Central memory CD8-positive, alpha-beta T cell (primary cell): ENCODE measurements at regions not wholly inside any gene's neighbourhood (a gene's known extent, or its start where the extent isn't known, plus 50 kb on each side); places are given as distances from the start of the nearest gene placed in this dataset.

Experiments
- ATAC-seq: fragments of 150-1000 bp; cut with Tn5 transposase; replicated peaks from 2 replicates; pipeline ENCODE4 v1.10.0; 2022; ENCODE audit warnings: mild to moderate bottlenecking, moderate FRiP score, moderate number of reproducible peaks; ENCODE audit not compliant: poor library complexity, severe bottlenecking; ENCODE audit errors: extremely low read depth
- DNase-seq, 2 donors: peaks; one replicate each; pipeline ENCODE4 v3.0.0; 2021; ENCODE audit warnings: low spot score in 2 of 2
- H3K27ac Mint-ChIP-seq: one replicate; pipeline ENCODE4 v1.8.0; 2022; ENCODE audit warnings: low read depth, mild to moderate bottlenecking, moderate library complexity, mixed read lengths
- H3K27me3 Mint-ChIP-seq: one replicate; pipeline ENCODE4 v1.8.0; 2022; ENCODE audit warnings: mixed read lengths
- H3K36me3 Mint-ChIP-seq: one replicate; pipeline ENCODE4 v1.8.0; 2022; ENCODE audit warnings: mild to moderate bottlenecking, moderate library complexity, mixed read lengths; ENCODE audit not compliant: insufficient read depth
- H3K4me1 Mint-ChIP-seq: one replicate; pipeline ENCODE4 v1.8.0; 2022; ENCODE audit warnings: mixed read lengths
- H3K4me3 Mint-ChIP-seq: one replicate; pipeline ENCODE4 v1.8.0; 2022; ENCODE audit warnings: mild to moderate bottlenecking, moderate library complexity, mixed read lengths
- H3K9me3 Mint-ChIP-seq: one replicate; pipeline ENCODE4 v1.8.0; 2022; ENCODE audit warnings: mixed read lengths

DNA sequence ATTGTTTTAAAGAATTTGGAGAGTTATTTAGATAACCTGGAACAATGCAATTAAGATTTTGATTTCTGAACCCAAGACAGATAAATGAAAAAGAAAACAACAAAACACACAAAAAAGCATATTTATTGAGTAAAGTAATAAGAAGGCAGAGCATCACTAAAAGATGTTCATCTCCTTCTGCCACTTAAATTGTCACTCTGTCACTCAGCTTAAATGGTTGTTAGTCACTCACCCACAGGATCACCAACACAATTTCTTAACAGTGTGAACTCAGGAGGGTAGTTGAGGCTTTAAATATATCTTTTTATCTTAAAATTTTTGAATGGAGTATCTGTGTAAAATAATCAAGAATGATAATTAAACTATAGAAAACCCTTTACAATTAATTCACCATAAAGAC, 1215.5 kb upstream of the PCDH20 start:
- H3K4me1 Mint-ChIP-seq = no peaks in the 10 kb centered on the region
- no peak for ATAC-seq
- DNase-seq = no peak

DNA sequence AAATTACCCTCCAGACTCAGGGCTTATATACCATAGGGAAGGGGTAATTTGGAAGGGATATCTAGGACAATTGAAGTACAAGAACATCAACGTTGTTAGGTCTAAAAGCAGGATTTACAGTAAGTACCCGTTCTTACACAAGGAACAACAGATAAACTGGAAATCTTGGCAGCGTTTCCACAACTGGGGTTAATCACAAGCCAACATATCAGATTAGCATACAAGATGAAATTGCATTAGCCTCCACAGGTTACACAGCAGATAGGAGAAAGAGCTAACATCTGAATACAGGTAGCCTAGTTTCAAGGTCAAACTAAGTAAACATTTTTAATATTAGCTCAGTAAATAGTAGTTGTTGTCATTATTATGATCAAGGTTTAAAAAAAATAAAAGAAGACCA, 1214.0 kb upstream of the PCDH20 start:
- no peak overlapping the region for H3K4me3 Mint-ChIP-seq
- no peaks in the 10 kb centered on the region for H3K9me3 Mint-ChIP-seq
- no peaks in the 10 kb centered on the region for H3K27me3 Mint-ChIP-seq
- no peaks in the 10 kb centered on the region for H3K4me1 Mint-ChIP-seq
- H3K27ac Mint-ChIP-seq = no peak overlapping the region
- DNase-seq (no peak), ATAC-seq (no peak)
- no peaks in the 10 kb centered on the region for H3K36me3 Mint-ChIP-seq

More for the DNA sequence above, 1215.5 kb upstream of the PCDH20 start:
- no peak overlapping the region for H3K4me3 Mint-ChIP-seq
- no peak overlapping the region for H3K27ac Mint-ChIP-seq
- H3K36me3 Mint-ChIP-seq = no peaks in the 10 kb centered on the region
- no peaks in the 10 kb centered on the region for H3K27me3 Mint-ChIP-seq
- H3K9me3 Mint-ChIP-seq = no peaks in the 10 kb centered on the region

DNA sequence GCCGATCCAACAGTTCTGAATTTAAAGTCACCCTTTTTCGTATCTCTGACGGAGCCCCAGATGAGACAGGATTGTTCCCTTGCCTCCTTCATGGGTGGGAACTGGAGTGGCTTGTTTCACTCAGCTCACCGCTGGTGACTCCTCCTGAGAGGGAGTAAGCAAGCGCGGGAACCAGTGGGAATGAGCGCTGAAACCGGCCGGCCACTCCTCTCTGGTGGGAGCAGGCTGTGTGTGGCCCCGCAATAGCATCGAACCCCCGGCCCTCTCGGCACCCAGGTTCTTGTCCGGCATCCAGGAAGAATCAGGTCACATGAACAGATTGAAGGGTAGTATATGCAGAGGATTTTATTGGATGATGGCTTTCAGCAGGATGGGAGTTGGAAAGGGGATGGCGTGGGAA, 1211.6 kb upstream of the PCDH20 start:
- no peaks in the 10 kb centered on the region for H3K27me3 Mint-ChIP-seq
- H3K27ac Mint-ChIP-seq = no peak overlapping the region
- no peak overlapping the region for H3K4me3 Mint-ChIP-seq
- no peak for ATAC-seq
- DNase-seq = no peak
- H3K4me1 Mint-ChIP-seq = no peaks in the 10 kb centered on the region
- H3K36me3 Mint-ChIP-seq = no peaks in the 10 kb centered on the region
- H3K9me3 Mint-ChIP-seq = peaks cover 12% of the 10 kb centered on the region

DNA sequence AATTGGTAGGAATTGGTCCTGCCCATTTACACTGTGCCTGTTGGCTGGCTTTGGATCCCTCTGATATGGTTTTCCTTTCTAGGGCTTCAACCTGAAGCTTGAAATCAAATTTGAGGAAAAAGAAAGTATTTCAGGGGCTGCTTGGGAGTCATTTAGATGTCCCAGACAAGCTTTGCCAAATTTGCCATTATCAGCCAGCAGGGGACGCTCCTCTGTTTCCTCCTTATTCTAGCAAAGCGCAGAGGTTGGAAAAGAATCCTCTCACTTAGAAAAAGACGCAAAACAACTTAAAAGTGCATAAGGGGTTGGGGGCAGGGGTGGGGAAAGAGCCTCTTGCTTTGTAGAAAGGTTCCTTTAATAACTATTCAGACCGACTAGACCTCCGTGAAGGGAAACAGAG, 1211.1 kb upstream of the PCDH20 start:
- DNase-seq (no peak), ATAC-seq (no peak)
- no peak overlapping the region for H3K4me3 Mint-ChIP-seq
- H3K9me3 Mint-ChIP-seq = peaks cover 12% of the 10 kb centered on the region
- H3K27ac Mint-ChIP-seq = no peak overlapping the region
- H3K36me3 Mint-ChIP-seq = no peaks in the 10 kb centered on the region
- no peaks in the 10 kb centered on the region for H3K4me1 Mint-ChIP-seq
- no peaks in the 10 kb centered on the region for H3K27me3 Mint-ChIP-seq

DNA sequence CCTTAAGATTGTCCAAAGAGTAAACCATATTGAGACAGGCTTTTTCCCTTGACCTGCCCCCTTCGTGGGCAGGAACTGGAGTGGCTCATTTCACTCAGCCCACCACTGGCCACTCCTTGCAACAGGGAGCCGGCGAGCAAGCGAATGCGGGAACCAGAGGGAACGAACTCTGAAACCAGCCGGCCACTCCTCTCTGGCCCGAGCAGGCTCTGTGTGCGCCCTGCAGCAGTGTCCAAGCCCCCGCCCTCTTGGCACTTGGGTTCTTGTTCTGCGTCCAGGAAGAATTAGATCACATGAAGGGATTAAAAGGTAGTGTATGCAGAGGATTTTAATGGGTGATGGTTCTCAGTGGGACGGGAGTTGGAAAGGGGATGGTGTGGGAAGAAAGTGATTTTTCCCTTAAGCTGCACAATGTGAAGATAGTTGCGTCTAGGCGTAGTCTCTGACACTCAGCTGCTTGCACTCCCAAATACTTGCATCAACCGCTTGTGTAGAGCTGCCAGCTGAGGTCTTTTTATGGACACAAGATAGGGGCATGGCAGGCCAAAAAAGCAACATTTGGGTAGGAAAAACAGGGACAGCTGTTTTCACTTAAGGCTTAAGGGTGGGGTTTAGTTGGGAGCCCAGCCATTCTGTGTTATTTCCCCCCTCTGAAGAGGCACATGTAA, 1209.7 kb upstream of the PCDH20 start:
- no peak overlapping the region for H3K27ac Mint-ChIP-seq
- no peaks in the 10 kb centered on the region for H3K36me3 Mint-ChIP-seq
- DNase-seq (no peak), ATAC-seq (no peak)
- H3K4me3 Mint-ChIP-seq = no peak overlapping the region
- no peaks in the 10 kb centered on the region for H3K27me3 Mint-ChIP-seq
- H3K9me3 Mint-ChIP-seq = peaks cover 18% of the 10 kb centered on the region
- no peaks in the 10 kb centered on the region for H3K4me1 Mint-ChIP-seq

DNA sequence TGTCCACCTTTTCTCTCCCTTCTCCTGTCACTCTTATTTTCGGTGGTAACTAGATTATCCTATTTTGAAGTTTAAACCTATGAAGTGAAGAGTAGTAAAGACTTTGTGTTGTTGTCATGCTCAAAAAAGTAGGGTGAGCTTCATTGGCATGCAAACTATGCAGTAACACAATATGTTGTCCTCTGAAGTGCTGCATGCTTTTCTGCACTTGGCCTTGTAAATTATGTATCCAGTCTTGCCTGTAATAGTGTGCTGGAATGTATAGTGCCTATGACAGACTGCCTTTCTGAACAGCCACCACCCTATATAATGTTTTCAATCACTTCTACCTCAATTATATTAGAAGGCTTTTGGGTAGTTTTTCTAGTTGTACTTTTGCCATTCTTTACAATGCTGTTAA, 1198.2 kb upstream of the PCDH20 start:
- H3K4me3 Mint-ChIP-seq = no peak overlapping the region
- H3K36me3 Mint-ChIP-seq = no peaks in the 10 kb centered on the region
- no peak for ATAC-seq
- H3K27ac Mint-ChIP-seq = no peak overlapping the region
- no peaks in the 10 kb centered on the region for H3K4me1 Mint-ChIP-seq
- no peaks in the 10 kb centered on the region for H3K27me3 Mint-ChIP-seq
- peaks cover 23% of the 10 kb centered on the region for H3K9me3 Mint-ChIP-seq
- no peak for DNase-seq

DNA sequence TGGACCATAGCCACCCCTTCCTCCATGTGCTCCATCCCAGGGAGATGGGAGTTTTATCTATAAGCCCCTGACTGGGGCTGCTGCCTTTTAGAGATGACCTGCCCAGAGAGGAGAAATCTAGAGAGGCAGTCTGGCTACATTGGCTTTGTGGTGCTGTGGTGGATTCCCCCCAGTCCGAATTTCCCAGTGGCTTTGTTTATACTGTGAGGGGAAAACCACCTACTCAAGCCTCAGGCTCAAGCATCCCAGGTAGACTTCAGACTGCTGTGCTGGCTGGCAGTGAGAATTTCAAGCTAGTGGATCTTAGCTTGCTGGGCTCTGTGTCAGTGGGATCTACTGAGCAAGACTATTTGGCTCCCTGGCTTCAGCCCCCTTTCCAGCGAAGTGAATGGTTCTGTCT, 1195.7 kb upstream of the PCDH20 start:
- Mint-ChIP-seq H3K9me3 (peaks cover 41% of the 10 kb centered on the region), H3K4me3 (no peak overlapping the region), H3K27me3 (no peaks in the 10 kb centered on the region), H3K27ac (no peak overlapping the region), H3K4me1 (no peaks in the 10 kb centered on the region), H3K36me3 (no peaks in the 10 kb centered on the region)
- ATAC-seq (no peak), DNase-seq (no peak)

DNA sequence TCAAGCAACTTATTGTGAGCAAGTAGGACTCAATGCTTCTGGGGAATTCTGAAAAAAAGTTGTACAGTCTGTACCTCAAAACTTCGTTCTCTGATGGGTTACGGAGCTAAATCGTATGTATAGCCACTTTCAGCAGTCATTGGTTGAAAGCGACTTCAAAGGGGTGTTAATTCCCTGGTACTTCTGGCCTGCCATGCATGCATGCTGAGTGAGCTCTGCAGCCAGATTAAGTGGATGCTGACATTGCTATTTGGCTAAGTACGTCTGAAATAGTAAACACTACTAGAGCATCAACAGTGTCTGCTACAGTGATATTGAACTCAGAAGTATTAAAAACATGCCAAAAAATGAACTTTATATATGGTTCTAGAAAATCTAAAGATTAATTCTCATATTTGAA, 1183.1 kb upstream of the PCDH20 start:
- Mint-ChIP-seq H3K4me1 (no peaks in the 10 kb centered on the region), H3K4me3 (no peak overlapping the region), H3K36me3 (peaks cover 2% of the 10 kb centered on the region), H3K27me3 (no peaks in the 10 kb centered on the region), H3K9me3 (peaks cover 12% of the 10 kb centered on the region), H3K27ac (no peak overlapping the region)
- ATAC-seq (no peak), DNase-seq (no peak)

DNA sequence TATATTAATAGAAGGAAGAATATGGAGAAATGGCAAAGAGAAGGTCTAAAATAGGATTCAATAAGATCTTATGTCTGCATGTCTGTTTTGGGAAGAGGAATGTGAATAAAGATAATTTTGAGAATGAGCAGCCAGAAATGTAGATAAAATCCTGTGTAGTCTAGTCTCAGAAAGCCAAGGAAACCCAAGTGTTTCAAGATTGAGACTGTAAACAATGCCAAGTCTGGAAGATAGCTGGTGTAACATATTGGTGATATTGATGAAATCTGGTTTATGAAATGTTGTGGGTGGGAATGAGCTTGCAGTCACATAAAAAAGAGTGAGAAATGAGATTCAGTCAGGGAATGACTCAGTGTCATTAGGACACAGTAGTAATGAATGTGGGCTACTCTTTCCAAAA, 1180.3 kb upstream of the PCDH20 start:
- peaks cover 2% of the 10 kb centered on the region for H3K36me3 Mint-ChIP-seq
- no peak for ATAC-seq

DNA sequence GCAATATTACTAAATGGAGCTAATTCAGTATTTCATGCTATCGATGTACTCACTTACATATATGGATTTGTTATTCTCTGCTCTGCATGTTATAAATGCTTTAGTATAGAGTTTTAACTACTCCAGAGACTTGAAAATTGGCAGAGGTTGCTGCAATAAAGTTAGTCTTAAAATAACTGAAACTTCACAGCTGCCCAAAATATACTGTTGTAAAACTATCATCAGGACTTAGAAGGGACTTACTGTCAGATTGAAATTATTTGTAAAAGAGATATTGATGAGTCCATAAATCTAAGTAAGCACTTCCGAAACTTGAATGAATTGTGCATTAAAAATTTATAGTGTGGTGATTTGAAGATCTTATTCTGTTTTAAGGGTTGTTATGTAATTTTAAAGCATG, 1178.2 kb upstream of the PCDH20 start:
- H3K36me3 Mint-ChIP-seq = peaks cover 2% of the 10 kb centered on the region
- no peak overlapping the region for H3K27ac Mint-ChIP-seq
- H3K9me3 Mint-ChIP-seq = peaks cover 18% of the 10 kb centered on the region
- no peaks in the 10 kb centered on the region for H3K4me1 Mint-ChIP-seq
- no peak overlapping the region for H3K4me3 Mint-ChIP-seq
- ATAC-seq (no peak), DNase-seq (no peak)
- H3K27me3 Mint-ChIP-seq = no peaks in the 10 kb centered on the region

More for the DNA sequence above, 1180.3 kb upstream of the PCDH20 start:
- DNase-seq = no peak
- no peaks in the 10 kb centered on the region for H3K27me3 Mint-ChIP-seq
- no peak overlapping the region for H3K27ac Mint-ChIP-seq
- H3K4me3 Mint-ChIP-seq = no peak overlapping the region
- H3K9me3 Mint-ChIP-seq = peaks cover 18% of the 10 kb centered on the region
- H3K4me1 Mint-ChIP-seq = no peaks in the 10 kb centered on the region

DNA sequence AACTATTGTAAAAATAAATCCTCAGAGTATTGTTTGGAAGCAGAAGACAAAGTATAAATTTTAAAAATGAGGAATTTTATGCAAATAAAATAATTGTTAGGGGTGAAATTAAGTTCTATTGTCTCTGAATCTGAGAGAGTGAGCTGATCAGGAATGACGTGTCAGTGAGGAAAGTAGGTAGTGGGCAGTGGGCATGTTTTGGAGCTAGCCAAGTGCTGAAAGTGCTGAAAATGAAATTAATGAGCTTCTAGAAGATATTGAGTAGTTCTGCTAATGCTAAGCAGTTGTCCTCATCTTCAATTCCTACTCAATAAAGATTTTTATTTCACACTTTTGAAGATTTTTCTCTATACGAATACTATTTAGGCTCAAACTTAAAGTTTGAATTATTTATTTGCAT, 1167.8 kb upstream of the PCDH20 start:
- Mint-ChIP-seq H3K36me3 (no peaks in the 10 kb centered on the region), H3K4me1 (no peaks in the 10 kb centered on the region), H3K4me3 (no peak overlapping the region), H3K27ac (no peak overlapping the region), H3K27me3 (no peaks in the 10 kb centered on the region), H3K9me3 (peaks cover 6% of the 10 kb centered on the region)
- ATAC-seq (no peak), DNase-seq (no peak)

DNA sequence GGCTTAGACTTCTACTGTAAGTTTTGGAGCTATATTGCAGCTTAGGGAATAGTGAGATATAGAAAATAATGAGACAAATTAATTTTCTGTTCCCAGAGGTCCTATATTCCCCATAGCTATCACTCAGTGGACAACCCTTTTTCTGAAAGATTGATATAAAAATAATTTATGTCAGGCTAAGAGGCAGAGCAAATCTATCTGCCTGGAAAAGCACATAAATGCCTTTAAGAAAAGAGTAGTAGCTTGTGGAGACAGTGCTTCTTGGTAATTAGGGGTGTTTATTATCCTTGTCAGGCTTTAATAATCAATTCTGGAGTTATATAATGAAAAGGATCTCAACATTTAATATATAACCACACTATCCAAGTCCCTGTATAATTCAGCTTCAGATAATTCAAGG, 1162.8 kb upstream of the PCDH20 start:
- Mint-ChIP-seq H3K27me3 (no peaks in the 10 kb centered on the region), H3K4me3 (no peak overlapping the region), H3K36me3 (no peaks in the 10 kb centered on the region), H3K4me1 (no peaks in the 10 kb centered on the region), H3K27ac (no peak overlapping the region), H3K9me3 (peaks cover 7% of the 10 kb centered on the region)
- DNase-seq (no peak), ATAC-seq (no peak)

DNA sequence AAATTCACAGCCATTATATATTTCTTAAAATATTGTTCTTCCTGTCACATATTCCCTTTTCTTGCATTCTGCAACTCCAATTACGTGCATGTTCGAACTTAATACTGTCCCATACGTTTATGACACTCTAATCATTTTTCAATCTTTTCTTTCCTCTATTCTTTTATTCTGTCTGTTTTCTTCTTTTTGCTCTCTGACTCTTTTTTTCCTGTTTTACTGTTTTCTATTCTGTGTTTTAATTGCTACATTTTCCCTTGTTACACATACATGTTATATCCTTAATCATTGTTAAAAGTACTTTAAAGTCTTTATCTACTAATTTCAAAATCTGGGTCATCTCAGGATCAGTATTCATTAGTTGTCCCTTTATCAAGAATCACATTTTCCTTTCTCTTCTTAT, 1149.1 kb upstream of the PCDH20 start:
- H3K27me3 Mint-ChIP-seq = no peaks in the 10 kb centered on the region
- H3K36me3 Mint-ChIP-seq = peaks cover 1% of the 10 kb centered on the region
- H3K27ac Mint-ChIP-seq = no peak overlapping the region
- no peak for ATAC-seq
- peaks cover 9% of the 10 kb centered on the region for H3K9me3 Mint-ChIP-seq
- DNase-seq = no peak
- H3K4me3 Mint-ChIP-seq = no peak overlapping the region
- no peaks in the 10 kb centered on the region for H3K4me1 Mint-ChIP-seq

DNA sequence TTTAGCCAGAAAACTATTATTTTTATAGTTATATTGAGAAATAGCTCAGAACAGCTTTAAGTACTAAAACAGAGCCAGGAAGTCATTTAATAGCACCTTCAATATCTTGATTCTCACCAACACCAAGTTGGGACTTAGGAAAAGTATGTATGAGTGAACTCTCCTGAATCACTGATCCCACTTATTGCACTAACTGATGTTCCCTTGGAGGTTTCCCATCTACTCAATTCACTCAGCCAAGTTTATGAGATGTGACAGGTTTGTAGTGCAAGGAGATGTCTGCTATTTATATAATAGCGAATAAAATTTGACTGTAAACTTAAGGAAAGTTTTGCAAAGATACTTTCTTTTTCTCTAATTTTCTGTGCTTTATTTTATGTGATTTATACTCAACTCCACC, 1147.6 kb upstream of the PCDH20 start:
- Mint-ChIP-seq H3K4me1 (no peaks in the 10 kb centered on the region), H3K27ac (no peak overlapping the region), H3K9me3 (peaks cover 15% of the 10 kb centered on the region), H3K4me3 (no peak overlapping the region), H3K27me3 (no peaks in the 10 kb centered on the region), H3K36me3 (peaks cover 1% of the 10 kb centered on the region)
- DNase-seq (no peak), ATAC-seq (no peak)
